ENCODE measurements at regions not wholly inside any gene's neighbourhood (a gene's known extent, or its start where the extent isn't known, plus 50 kb on each side); places are given as distances from the start of the nearest gene placed in this dataset.

DNA sequence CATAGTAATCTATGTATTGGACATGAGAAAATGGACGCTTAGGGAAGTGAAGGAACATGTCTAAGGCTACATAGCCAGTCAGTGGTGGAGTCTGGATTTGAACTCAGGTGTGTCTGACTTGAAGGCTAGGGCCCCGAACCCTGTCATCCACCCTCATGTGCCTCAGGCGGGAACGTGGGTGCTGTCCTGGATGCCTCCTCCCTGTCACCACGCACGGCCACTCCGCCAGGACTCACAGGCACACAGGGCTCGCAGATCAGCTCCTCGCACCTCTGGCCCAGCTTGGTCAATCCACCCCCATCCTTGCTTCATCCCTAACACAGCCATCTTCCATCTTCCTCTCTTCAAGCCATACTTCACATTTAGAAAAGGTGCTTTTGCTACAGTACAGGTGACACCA is 154.7 kb downstream of the KCNJ12 start:
- Histone ChIP-seq H3K27ac (no peak overlapping the region), H3K4me1 (no peaks in the 10 kb centered on the region), H3K9me3 (no peaks in the 10 kb centered on the region), H3K4me3 (no peak overlapping the region), H3K27me3 (no peaks in the 10 kb centered on the region), H3K36me3 (no peaks in the 10 kb centered on the region)
- TF ChIP-seq, protein P1, sequence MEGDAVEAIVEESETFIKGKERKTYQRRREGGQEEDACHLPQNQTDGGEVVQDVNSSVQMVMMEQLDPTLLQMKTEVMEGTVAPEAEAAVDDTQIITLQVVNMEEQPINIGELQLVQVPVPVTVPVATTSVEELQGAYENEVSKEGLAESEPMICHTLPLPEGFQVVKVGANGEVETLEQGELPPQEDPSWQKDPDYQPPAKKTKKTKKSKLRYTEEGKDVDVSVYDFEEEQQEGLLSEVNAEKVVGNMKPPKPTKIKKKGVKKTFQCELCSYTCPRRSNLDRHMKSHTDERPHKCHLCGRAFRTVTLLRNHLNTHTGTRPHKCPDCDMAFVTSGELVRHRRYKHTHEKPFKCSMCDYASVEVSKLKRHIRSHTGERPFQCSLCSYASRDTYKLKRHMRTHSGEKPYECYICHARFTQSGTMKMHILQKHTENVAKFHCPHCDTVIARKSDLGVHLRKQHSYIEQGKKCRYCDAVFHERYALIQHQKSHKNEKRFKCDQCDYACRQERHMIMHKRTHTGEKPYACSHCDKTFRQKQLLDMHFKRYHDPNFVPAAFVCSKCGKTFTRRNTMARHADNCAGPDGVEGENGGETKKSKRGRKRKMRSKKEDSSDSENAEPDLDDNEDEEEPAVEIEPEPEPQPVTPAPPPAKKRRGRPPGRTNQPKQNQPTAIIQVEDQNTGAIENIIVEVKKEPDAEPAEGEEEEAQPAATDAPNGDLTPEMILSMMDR (IDR thresholded peaks at IDR 0.05): no peak
- TF ChIP-seq POLR2AphosphoS5 (IDR thresholded peaks at IDR 0.05): no peak
- no peak for TF ChIP-seq POLR2A (IDR thresholded peaks at IDR 0.05)
- no peak for DNase-seq (ENCODE audit: low spot score in 2 of 2)
- intact Hi-C loops (cut with DNase I; ENCODE audit: low total_unique reads): no loop called here

DNA sequence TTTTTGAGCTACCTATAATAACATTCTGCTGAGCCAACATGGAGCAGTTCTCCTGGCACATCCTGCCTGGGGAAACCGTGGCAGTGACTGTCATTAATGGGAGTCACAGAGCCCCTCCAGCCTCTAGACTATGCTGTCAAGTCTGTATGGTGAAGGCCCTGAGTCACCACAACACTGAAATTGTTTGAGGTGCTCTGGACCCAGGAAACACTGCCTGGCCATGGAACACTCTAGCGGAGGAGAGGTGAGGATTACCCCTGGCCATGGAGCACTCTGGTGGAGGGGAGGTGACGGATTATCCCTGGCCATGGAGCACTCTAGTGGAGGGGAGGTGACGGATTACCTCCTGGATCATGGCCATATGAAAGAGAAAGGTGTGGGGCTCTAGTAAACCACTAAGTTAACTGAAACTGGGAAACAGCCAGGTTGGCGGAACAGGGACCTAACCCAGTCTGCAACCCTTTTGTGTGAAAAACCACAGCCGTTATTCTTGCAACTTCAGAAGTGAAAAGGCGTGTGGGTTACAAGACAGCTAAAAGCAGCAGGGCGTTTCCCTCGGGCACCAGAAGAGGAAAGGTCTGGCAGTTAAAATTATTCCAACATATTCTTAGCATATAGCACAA is 156.7 kb downstream of the KCNJ12 start:
- TF ChIP-seq POLR2A (IDR thresholded peaks at IDR 0.05): no peak
- TF ChIP-seq, protein P1 (IDR thresholded peaks at IDR 0.05): no peak
- no peak for TF ChIP-seq POLR2AphosphoS5 (IDR thresholded peaks at IDR 0.05)
- peaks cover 0 to 9% of the 10 kb centered on the region in 2 donors for H3K9me3 ChIP-seq
- no peaks in the 10 kb centered on the region for H3K4me1 ChIP-seq
- intact Hi-C loops (cut with DNase I; ENCODE audit: low total_unique reads): no loop called here
- DNase-seq (ENCODE audit: low spot score in 2 of 2): no peak
- no peak overlapping the region for H3K4me3 ChIP-seq
- H3K27me3 ChIP-seq: no peaks in the 10 kb centered on the region
- no peaks in the 10 kb centered on the region for H3K36me3 ChIP-seq
- H3K27ac ChIP-seq: no peak overlapping the region

DNA sequence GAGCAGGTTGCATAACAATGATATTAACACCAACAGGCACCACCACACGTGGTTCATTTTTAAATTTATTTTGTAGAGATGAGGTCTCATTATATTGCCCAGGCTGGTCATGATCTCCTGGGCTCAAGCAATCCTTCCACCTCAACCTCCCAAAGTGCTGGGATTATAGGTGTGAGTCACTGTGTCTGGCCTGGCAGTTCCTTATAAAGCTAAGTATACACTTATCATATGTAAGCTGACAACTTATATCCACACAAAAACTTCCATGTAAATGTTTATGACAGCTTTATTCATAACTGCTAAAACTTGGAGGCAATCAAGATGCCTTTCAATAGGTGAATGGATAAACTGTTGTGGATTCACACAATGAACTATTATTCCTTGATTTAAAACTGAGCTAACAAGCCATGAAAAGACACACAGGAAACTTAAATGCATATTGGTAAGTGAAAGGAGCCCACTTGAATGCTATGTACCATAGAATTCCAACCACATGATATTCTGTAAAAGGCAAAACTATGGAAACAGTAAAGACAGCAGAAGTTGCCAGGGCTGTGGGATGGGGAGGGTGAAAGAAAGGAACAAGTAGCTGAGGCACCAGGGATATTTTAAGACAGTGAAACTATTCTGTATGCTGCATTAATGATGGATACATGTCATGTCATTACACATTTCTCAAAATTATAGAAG is 156.5 kb upstream of the KCNJ18 start:
- Histone ChIP-seq H3K36me3 (no peaks in the 10 kb centered on the region), H3K9me3 (peaks cover 0 to 9% of the 10 kb centered on the region in 2 donors), H3K4me1 (no peaks in the 10 kb centered on the region), H3K27me3 (no peaks in the 10 kb centered on the region), H3K27ac (no peak overlapping the region), H3K4me3 (no peak overlapping the region)
- TF ChIP-seq POLR2A (IDR thresholded peaks at IDR 0.05): no peak
- TF ChIP-seq, protein P1 (IDR thresholded peaks at IDR 0.05): no peak
- no peak for TF ChIP-seq POLR2AphosphoS5 (IDR thresholded peaks at IDR 0.05)
- no peak for DNase-seq (ENCODE audit: low spot score in 2 of 2)
- intact Hi-C loops (cut with DNase I; ENCODE audit: low total_unique reads): no loop called here

DNA sequence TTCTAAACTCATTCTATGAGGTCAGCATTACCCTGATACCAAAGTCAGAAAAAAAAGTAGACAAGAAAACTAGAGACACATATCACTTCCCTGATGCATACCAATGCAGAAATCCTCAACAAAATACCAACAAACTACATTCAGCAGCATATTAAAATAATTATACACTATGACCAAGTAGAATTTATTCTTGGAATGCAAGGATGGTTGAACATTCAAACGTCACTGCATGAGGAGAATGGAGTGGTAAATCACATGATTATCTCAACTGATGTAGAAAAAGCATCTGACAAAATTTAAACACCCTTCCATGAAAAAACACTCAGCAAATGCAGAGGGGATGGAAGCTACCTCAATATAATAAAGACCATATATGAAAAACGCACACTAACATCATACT is 155.0 kb upstream of the KCNJ18 start:
- Histone ChIP-seq H3K27ac (no peak overlapping the region), H3K4me3 (no peak overlapping the region), H3K9me3 (peaks cover 0 to 9% of the 10 kb centered on the region in 2 donors), H3K27me3 (no peaks in the 10 kb centered on the region), H3K36me3 (no peaks in the 10 kb centered on the region), H3K4me1 (no peaks in the 10 kb centered on the region)
- intact Hi-C loops (cut with DNase I; ENCODE audit: low total_unique reads): no loop called here
- TF ChIP-seq, protein P1 (IDR thresholded peaks at IDR 0.05): no peak
- TF ChIP-seq POLR2AphosphoS5 (IDR thresholded peaks at IDR 0.05) (no peak), POLR2A (IDR thresholded peaks at IDR 0.05) (no peak)
- DNase-seq (ENCODE audit: low spot score in 2 of 2): no peak

DNA sequence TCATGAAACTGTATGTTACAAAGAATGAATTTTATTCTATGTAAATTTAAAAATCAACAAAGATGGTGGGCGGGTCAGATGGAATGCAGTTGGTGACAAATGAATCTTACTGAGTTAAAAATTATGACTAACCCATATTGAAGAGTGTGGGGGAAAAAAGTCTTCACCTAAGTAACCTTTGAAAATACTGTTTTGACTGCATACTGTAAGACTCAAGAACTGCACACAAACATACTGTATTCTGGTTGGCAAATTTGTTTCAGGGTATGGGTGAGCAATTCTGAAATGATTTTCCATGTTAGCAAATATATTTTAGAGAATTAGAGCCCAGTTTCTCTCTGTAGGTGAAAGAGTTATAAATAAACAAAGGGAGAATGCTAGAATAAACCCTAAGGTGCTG is 153.7 kb upstream of the KCNJ18 start:
- H3K9me3 ChIP-seq: peaks cover 0 to 9% of the 10 kb centered on the region in 2 donors
- no peak for TF ChIP-seq POLR2A (IDR thresholded peaks at IDR 0.05)
- TF ChIP-seq, protein P1 (IDR thresholded peaks at IDR 0.05): no peak
- TF ChIP-seq POLR2AphosphoS5 (IDR thresholded peaks at IDR 0.05): no peak
- H3K27me3 ChIP-seq: no peaks in the 10 kb centered on the region
- H3K4me3 ChIP-seq: no peak overlapping the region
- intact Hi-C loops (cut with DNase I; ENCODE audit: low total_unique reads): no loop called here
- H3K27ac ChIP-seq: no peak overlapping the region
- no peak for DNase-seq (ENCODE audit: low spot score in 2 of 2)
- no peaks in the 10 kb centered on the region for H3K4me1 ChIP-seq
- H3K36me3 ChIP-seq: no peaks in the 10 kb centered on the region

All from breast epithelium (tissue), 4 donors.